Type B pancreatic cell (in vitro differentiated cells): ENCODE measurements at regions not wholly inside any gene's neighbourhood (a gene's known extent, or its start where the extent isn't known, plus 50 kb on each side); places are given as distances from the start of the nearest gene placed in this dataset.
"Not testable (repeated sequence)": the region's sequence is repeated elsewhere in the genome, so short reads cannot be mapped to it uniquely, and the experiment has no call there.

ENCODE experiments used
- DNase-seq: peaks from one replicate; pipeline ENCODE4 v3.0.0; 2021; ENCODE audit warnings: mixed read lengths; ENCODE audit not compliant: unreplicated experiment; ENCODE audit errors: extremely low spot score
- H3K27ac Mint-ChIP-seq: 2 replicates; pipeline ENCODE4 v1.8.0; 2021; ENCODE audit warnings: mild to moderate bottlenecking, mixed read lengths
- H3K27me3 Mint-ChIP-seq: 2 replicates; pipeline ENCODE4 v1.8.0; 2021; ENCODE audit warnings: mixed read lengths
- H3K36me3 Mint-ChIP-seq: 2 replicates; pipeline ENCODE4 v1.8.0; 2021; ENCODE audit warnings: mixed read lengths
- H3K4me1 Mint-ChIP-seq: one replicate; pipeline ENCODE4 v1.8.0; 2021; ENCODE audit warnings: mixed read lengths; ENCODE audit not compliant: unreplicated experiment
- H3K4me3 Mint-ChIP-seq: 2 replicates; pipeline ENCODE4 v1.8.0; 2021; ENCODE audit warnings: mild to moderate bottlenecking, mixed read lengths
- H3K9me3 Mint-ChIP-seq: 2 replicates; pipeline ENCODE4 v1.8.0; 2021; ENCODE audit warnings: mixed read lengths
- CTCF ChIP-seq: fragments of 200-600 bp; sonication (generic); conservative IDR thresholded peaks from 2 replicates; pipeline ENCODE4 v1.5.0; 2021; ENCODE audit warnings: antibody characterized with exemption, mild to moderate bottlenecking

GRCh38 chr2:123502931-123503330 is 522.2 kb upstream of the CNTNAP5 start:
- Mint-ChIP-seq H3K27me3 (no peaks in the 10 kb centered on the region), H3K4me1 (no peaks in the 10 kb centered on the region), H3K9me3 (no peaks in the 10 kb centered on the region), H3K4me3 (no peak overlapping the region), H3K27ac (no peak overlapping the region), H3K36me3 (no peaks in the 10 kb centered on the region)
- DNase-seq, result no peak
- no peak for TF ChIP-seq CTCF

GRCh38 chr2:123512547-123512946 is 512.5 kb upstream of the CNTNAP5 start:
- Mint-ChIP-seq H3K4me1 (peaks cover 4% of the 10 kb centered on the region), H3K36me3 (no peaks in the 10 kb centered on the region), H3K27ac (no peak overlapping the region), H3K27me3 (no peaks in the 10 kb centered on the region), H3K4me3 (no peak overlapping the region), H3K9me3 (no peaks in the 10 kb centered on the region)
- no peak for DNase-seq
- no peak for TF ChIP-seq CTCF

- Mint-ChIP-seq H3K4me1 (peaks cover 4% of the 10 kb centered on the region), H3K4me3 (no peak overlapping the region), H3K27me3 (no peaks in the 10 kb centered on the region), H3K27ac (no peak overlapping the region), H3K36me3 (no peaks in the 10 kb centered on the region), H3K9me3 (no peaks in the 10 kb centered on the region)
- no peak for DNase-seq
- TF ChIP-seq CTCF, result no peak
Measured at GRCh38 chr2:123513351-123513750, 511.7 kb upstream of the CNTNAP5 start.

GRCh38 chr2:123514613-123515207 is 510.4 kb upstream of the CNTNAP5 start:
- no peak for TF ChIP-seq CTCF
- no peak for DNase-seq
- peaks cover 4% of the 10 kb centered on the region for H3K4me1 Mint-ChIP-seq
- no peaks in the 10 kb centered on the region for H3K27me3 Mint-ChIP-seq
- no peak overlapping the region for H3K4me3 Mint-ChIP-seq
- H3K9me3 Mint-ChIP-seq, result no peaks in the 10 kb centered on the region
- no peaks in the 10 kb centered on the region for H3K36me3 Mint-ChIP-seq
- H3K27ac Mint-ChIP-seq, result no peak overlapping the region

GRCh38 chr2:123518367-123518766 is 506.7 kb upstream of the CNTNAP5 start:
- Mint-ChIP-seq H3K27me3 (no peaks in the 10 kb centered on the region), H3K4me1 (peaks cover 2% of the 10 kb centered on the region), H3K4me3 (no peak overlapping the region), H3K27ac (no peak overlapping the region), H3K36me3 (no peaks in the 10 kb centered on the region), H3K9me3 (no peaks in the 10 kb centered on the region)
- no peak for DNase-seq
- no peak for TF ChIP-seq CTCF

GRCh38 chr2:123521854-123522253 is 503.2 kb upstream of the CNTNAP5 start:
- Mint-ChIP-seq H3K9me3 (no peaks in the 10 kb centered on the region), H3K27ac (no peak overlapping the region), H3K27me3 (no peaks in the 10 kb centered on the region), H3K36me3 (no peaks in the 10 kb centered on the region), H3K4me1 (no peaks in the 10 kb centered on the region), H3K4me3 (no peak overlapping the region)
- TF ChIP-seq CTCF, result no peak
- no peak for DNase-seq

GRCh38 chr2:123522498-123522897 is 502.6 kb upstream of the CNTNAP5 start:
- H3K27ac Mint-ChIP-seq, H3K4me3 Mint-ChIP-seq, DNase-seq, H3K27me3 Mint-ChIP-seq, H3K4me1 Mint-ChIP-seq, H3K36me3 Mint-ChIP-seq, H3K9me3 Mint-ChIP-seq: not testable (repeated sequence)
